GM18867 (cell line): ENCODE measurements at regions not wholly inside any gene's neighbourhood (a gene's known extent, or its start where the extent isn't known, plus 50 kb on each side); places are given as distances from the start of the nearest gene placed in this dataset.

Source experiments
- ATAC-seq: cut with Tn5 transposase; IDR thresholded peaks from one replicate; pipeline ENCODE4 v1.9.1; 2021; ENCODE audit warnings: mild to moderate bottlenecking, moderate library complexity; ENCODE audit not compliant: unreplicated experiment

DNA sequence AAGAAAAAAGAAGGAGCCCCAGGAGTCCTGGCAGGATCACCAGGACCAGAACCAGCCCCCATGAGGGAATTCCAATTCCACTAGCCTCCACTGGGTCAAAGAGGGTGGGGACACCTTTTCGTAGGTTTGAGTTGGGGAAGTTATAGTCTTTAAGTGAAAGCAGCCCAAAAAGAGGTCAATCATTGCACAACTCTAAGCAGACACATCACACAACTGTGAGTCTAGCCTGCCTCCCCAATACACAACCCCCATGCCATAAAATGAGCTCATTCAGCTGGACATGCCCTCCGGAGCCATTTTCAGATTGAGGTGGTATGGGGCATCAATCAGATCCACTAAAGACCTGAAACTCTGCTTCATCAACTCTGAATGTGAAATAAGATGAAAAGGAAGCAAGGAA is 179.9 kb downstream of the NPHP4 start:
- no peak for ATAC-seq

DNA sequence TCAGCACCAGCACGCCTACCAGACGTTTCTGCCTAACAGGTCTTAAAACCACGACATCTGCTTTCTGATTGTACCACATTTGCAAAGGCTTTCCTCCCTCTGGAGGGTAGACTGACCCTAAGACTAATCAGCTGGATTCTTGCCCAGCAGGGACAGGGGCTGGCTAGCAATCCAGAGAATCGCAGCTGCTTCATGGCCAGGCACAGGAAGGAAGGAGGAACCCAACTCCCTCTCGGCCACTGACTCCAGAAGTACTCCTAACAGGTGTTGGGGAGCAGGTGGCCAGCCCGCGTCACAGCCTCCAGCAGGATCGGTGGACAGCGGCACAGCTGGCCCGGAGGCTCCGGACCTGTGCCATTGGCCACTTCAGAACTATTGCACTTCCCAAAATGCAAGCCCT is 180.8 kb downstream of the NPHP4 start:
- no peak for ATAC-seq

DNA sequence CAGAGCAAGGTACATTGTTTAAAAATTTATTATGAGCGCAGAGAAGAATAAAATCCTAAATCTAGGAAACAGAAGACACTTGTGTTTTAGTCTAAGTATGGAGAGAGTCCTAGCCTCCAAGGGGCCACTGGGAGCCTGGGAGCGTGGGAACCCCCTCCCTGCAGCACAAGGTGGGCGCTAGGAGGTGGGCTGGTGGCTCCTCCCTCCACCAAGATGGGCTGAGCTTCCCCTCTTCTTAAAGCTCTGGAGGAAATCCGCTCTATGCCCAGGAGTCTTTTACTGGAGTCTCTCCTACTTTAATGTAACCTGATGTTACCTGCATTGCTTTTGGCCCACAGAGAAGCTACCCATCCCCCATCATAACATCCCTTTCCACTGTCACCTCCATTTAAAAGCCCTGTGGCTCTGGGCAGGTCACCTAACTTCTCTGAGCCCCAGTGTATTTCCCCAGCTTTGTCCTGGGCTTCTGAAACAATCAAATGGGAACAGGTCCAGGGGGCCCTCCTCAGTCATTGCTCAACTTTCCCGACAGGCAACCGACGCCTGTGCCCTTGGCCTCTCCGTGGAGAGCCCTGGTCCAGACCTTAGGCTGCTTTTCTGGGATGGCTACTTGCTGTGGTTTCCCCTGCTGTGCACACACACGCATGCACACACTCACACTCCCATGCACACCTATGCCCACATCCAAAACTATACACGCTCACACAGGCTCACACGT is 181.5 kb downstream of the NPHP4 start:
- ATAC-seq = no peak

DNA sequence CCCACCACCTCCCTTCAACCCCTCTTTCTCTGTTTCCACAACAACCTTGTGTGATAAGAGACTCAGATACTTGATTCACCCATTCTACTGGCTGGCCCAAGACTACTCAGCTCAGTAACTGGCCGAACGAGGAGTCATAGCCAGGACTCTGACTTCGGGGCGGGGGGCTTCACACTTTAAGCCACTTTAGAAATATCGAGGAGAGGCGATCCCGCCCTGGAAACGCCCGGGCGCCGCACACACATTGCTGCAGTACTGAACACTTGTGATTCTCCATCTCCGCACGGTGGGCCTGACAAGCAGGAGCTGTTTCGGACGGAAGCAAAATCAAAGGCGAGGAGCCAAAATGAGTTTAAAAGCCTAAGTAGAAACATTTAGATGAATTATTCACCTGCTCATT is 182.1 kb downstream of the NPHP4 start:
- ATAC-seq = no peak

DNA sequence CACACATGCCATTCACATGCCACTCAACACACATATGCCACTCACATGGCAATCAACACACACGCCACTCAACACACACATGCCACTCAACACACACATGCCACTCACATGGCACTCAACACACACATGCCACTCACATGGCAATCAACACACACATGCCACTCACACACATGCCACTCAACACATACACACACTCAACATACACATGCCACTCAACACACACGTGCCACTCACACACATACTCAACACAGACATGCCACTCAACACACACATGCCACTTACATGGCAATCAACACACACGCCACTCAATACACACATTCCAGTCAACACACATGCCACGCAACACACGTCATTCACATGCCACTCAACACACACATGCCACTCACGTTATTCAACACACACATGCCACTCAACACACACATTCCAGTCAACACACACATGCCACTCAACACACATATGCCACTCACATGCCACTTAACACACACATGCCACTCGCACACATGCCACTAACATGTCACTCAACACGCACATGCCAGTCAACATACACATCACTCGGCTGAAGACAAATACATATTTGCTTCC is 182.9 kb downstream of the NPHP4 start:
- no peak for ATAC-seq

DNA sequence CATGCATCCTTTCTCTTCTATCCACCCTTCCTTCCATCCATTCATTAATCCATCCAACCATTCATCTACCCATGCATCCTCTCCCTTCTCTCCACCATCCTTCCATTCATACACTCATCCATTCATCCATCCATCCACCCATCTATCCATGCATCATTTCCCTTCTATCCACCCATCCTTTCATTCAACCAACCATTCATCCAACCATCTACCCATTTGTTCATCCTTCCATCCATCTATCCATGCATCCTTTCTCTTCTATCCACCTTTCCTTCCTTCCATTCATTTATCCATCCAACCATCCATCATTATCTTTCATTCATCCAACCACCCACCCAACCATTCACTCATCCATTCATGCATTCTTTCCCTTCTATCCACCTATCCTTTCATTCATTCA is 188.4 kb downstream of the NPHP4 start:
- ATAC-seq = no peak

DNA sequence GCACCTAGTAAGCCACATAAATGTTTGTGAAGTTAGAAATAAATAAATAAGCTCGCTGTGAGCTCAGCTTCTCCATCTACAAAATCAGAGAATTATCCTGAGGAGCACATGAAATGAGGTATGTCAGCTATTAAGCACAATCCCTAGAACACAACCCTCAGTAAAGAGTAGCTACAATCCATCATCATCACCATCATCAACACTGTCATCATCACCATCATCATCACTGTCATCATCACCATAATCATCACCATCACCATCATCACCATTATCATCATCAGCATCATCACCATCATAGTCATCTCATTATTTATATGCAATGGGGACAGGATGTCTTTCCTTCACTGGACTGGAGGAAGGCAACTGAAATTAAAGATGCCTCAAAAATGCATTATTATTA is 189.6 kb downstream of the NPHP4 start:
- ATAC-seq = no peak

DNA sequence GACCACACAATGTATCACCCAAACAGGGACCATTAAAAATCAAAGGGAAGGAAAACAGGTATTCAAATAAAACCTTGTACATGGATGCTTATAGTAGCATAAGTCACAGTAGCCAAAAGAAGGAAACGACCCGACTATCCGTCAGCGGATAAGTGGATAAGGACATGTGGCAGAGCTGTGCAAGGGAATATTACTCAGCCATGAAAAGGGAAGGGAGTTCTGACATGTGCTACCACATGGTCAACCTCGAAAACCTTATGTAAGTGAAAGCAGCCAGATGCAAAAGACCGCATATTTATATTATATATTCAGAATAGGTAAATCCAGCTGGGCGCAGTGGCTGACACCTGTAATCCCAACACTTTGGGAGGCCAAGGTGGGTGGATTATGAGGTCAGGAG is 193.3 kb downstream of the NPHP4 start:
- ATAC-seq = no peak

DNA sequence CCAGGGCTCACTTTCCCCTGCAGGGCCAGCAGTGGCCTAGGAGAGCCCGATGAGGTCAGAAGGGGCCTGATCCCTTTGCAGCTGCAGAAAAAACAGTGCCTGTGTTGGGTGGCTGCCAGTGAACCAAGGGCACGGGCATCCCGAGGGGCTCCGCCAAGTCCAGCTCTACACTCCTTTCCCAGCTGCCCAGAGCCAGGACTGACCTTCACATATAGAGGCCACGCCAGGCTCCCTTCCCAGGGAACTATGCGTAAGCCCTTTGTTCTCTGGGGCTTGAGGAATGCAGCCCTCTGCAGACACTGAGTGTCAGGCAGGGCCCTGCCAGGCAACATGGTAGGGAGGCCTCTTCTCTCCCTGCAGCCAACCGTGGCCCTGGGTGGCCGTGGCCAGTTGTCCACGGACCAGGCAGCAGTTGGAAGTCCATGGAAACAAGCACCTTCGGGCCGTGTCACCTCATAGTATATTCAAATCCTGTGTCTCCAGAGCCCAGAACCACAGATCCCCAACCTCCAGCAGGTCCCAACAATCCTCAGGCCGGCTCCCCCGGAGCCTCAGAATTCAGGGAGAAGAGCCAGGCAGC is 194.0 kb downstream of the NPHP4 start:
- ATAC-seq = no peak

DNA sequence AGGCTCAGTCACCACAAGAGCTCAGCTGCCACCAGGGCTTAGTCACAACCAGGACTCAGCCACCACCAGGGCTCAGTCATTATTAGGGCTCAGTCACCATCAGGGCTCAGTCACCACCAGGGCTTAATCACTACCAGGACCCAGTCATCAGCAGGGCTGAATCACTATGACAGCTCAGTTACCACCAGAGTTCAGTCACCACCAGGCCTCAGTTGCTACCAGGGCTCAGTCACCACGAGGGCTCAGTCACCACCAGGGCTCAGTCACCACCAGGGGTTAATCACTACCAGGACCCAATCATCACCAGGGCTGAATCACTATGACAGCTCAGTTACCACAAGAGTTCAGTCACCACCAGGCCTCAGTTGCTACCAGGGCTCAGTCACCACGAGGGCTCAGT is 196.2 kb downstream of the NPHP4 start:
- no peak for ATAC-seq

DNA sequence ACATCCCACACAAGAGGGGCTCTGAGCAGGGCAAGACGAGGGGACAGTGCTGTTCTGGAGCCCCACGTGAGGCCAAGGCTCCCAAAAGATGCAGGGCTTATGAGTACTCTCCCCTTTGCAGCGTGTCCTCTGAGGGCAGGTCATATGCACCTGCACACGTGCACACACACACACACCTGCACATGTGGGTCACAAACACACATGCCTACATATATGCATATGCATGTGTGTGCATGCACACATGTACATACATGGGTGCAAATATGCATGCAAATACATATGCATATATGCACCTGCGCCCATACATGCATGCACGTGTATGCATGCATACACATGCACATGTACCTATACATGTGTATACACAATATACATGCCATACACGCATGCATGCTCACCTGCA is 197.9 kb downstream of the NPHP4 start:
- no peak for ATAC-seq

DNA sequence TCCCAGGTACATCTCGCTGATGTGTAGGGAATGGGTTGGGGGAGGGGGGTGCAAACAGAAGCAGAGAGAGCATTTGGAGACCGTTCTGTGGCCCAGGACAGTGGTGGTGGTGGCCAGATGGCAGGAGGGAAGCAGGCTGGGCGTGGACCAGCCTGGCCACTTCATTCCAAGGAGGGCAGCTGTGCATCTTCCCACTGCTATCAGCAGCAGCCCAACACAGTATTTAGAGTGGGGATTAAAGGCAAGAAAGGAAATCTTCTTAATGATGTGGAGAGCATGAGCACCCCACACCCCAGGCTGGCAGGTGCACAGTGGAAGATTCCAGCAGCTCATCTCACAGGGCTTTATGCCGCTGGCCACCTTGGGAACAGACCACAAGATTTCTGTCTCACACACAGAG is 198.7 kb downstream of the NPHP4 start:
- no peak for ATAC-seq

DNA sequence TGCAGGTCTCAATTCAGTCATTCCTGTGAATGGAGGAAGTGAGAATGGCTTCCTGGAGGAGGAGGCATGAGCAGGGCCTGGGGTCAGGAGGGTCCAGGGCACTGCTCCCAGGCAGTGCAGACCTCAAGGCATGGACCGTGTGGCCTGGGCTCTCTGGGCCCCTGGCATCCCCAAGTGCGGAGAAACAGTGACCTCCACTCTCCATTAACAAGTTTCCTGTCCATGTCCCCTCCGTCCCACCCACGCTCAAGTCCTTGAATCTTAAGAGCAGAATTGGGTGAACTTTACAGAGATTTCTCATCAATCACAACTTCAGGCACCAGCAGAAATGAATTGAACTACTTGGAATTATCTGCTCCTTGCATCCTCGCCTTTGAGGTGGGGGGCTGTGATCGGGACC is 211.1 kb downstream of the NPHP4 start:
- no peak for ATAC-seq

DNA sequence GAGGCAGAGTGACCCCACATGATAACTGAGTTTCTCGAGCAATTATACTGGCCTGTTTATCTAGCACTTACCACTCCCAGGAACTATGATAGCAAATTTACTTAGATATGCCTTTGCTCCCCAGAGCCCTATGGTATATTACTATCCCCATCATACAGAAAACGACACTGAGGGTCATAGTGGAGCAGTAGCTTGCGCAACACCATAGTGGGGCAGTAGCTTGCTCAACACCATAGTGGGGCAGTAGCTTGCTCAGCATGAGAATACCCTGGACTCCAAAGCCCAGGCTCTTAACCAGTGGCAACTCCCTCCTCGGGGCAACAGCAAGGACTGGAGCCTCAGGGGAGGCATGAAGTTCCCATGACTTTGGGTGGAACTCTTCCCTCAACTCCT is 211.9 kb downstream of the NPHP4 start:
- ATAC-seq = no peak

DNA sequence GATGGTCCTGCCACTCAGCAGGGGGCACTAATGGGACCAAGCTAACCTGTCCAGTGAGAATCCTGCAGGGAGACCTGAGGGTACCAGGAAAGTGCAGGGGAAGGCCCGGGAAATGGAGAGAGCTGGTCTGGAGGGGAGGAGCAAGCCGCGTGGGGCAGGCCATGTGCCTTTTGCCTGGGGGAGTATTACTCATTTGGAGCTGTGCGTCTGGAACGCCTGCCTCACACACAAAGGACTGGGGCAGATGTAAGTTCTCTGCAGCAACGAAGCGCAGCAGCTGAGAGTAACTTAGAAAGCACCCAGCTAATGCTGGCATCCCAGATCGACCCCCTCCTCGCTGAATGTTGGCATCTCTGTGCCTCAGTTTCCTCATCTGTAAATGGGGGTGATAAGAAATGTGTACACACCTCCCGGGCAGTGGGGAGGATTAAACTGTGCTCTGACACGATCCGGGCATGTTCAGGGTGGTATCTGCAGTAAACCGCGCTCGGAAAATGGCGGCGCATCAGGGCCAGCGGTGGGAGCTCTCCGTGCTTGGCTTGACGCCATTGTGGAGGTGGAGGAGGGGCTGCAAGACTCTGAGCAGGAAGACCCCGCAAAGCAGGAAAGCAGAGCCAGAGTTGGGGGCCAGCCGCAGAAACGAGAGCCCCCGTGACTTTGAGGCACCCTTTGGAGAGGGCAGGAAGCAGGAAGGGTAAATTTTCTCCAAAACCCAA is 212.5 kb downstream of the NPHP4 start:
- no peak for ATAC-seq

DNA sequence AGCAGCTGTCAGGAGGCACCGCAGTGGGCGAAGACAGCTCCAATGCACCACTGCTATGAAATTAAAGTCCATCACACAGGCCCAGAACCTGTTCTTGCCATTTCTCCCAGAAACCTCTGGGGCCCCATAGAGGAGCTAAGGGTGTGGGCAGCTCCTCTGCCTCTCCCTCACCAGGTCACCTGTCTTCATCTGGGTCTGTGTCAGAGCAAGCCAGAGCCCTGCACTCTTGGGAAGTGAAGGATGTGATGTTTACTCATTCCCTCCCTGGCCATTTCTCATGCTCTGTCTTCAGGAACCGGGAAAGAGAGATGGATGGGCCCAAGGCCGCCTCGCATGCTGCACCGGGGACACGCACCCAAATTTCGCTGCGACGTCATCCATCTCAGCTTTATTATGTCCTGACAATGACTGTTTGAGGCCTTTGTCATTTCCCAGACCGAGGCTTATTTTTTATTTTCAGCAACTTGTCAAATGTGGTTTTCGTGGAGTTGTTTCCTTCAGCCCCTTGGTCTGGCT is 216.1 kb downstream of the NPHP4 start:
- ATAC-seq = no peak

DNA sequence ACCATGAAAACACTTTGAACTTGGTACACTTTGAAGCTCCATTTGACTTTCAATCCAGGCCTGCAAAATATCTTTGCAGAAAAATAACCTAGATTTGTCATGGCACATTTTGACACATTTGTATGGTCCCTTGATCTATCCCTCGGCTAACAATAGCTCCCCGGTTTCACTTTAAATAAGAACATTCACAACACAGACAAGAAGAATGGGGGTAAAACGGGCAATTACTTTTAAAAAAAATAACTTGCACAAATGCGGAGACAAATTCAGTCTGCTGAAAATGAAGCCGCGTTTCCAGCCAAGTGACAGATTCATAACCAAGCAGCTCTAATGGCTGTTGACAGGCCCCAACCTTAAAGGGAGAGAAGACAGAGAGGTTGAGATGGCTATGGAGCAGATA is 218.2 kb downstream of the NPHP4 start:
- no peak for ATAC-seq

DNA sequence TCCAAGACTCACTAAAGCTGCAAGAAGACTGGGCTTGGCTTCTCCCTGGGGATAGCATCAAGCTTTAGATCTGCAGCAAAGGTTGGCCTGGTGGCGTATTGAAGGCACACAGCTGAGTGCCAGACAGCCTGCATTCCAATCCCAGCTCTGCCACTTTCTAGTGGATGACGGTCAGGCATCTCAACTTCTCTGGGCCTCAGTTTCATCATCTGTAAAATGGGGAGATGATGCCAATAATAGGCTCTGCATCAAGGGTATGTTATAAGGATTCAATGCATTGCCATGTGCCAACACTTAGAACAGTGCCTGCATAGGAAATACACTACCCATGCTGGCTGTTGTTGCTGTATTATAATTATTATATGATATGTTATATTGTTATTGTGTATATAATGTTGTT is 220.4 kb downstream of the NPHP4 start:
- no peak for ATAC-seq

DNA sequence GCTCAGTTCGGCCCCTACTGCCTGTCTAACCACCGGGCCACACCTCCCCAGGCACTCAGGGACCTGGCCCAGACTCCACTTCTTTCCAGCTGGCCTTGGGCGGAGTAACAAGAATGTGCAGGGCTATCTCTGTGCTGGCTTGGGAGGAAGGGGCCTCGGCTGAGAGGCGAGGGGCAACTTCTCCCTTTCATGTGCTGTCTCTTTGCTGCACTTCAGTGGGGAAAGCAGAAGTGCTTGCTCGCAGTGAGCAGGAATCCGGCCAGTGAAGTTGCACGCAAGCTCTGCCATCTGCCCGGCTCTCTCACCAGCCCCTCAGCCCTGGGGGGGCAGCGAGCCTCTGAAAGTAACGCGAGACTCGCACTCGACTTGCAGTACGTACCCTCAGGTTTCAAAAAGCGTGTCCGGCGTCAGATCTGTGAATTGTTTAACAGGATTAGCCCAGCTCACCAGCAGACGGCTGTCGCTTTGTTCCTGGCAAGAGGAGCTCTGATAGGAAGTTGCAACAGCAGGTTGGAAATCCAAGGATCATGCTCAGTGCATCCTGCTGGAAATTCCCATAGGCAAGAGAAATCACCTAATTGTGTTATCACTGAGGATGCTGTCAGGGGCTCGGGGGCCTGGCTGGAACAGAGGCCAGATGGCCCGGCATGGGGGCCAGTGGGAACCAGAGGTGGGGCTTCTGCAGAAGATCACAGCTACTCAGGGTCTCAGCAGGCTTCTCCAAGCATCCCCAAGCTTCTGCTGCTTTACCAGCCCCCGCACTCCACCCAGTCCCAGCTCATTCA is 221.1 kb downstream of the NPHP4 start:
- no peak for ATAC-seq

DNA sequence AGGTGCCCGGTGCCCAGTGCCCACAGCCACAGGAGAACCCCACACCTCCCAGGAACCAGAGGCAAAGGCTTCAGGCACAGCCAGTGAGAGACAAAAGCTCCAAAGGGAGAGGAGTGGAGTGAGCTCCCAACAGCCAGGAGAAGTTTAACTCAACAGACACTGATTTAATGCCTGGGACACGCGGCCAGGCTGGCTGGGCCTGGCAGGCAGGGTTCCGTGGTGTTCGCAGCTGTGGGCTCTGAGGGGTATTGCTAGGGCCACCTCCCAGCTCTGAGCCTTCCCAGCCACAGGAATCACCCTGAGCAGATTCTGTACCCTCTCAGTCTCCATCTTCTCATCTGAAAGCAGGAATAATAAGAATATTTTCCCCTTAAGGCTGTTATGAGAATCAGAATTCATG is 222.5 kb downstream of the NPHP4 start:
- no peak for ATAC-seq

DNA sequence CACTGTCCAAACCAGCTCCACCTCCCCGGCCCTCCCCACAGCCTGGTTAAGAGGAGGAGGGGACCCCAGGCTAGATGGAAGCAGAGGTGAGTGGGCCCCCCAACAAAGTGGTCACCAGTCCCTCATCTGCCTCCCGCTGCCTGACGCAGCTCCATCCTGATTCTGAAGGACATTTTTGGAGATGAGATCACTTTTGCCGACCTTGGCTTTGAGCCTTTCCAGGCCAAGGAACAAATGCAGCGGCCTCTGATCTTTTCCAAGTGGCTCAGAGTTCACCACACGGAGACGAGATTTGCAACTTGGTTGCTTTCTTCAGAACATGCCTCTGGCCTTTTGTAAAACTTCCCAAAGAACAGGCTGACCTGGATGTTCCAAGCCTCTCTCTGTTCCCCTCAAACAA is 223.1 kb downstream of the NPHP4 start:
- ATAC-seq = no peak
